HEK293 (cell line): ENCODE measurements at regions not wholly inside any gene's neighbourhood (a gene's known extent, or its start where the extent isn't known, plus 50 kb on each side); places are given as distances from the start of the nearest gene placed in this dataset.

Source experiments
- CTCF ChIA-PET: fragments of 350-600 bp; formaldehyde crosslinking; extraction: SDS; loops from one replicate; lab custom pipeline; 2021; ENCODE audit warnings: antibody characterized with exemption; lab: Yijun Ruan, JAX
- POLR2A ChIA-PET: fragments of 300-600 bp; formaldehyde crosslinking; extraction: SDS; loops from one replicate; lab custom pipeline; 2020; ENCODE audit warnings: antibody characterized with exemption, inconsistent platforms; lab: Yijun Ruan, JAX
- H3K27ac ChIP-seq: fragments of 200-500 bp; sonication (Bioruptor generic); 2 replicates; pipeline ENCODE4 v1.5.1; 2014; ENCODE audit warnings: low read depth, low read length, control low read depth, inconsistent platforms; ENCODE audit errors: extremely low read depth
- H3K36me3 ChIP-seq, 2 experiments: fragments of 200-500 bp in 1 of 2; sonication (Bioruptor generic) in 1 of 2; 1 replicate in 1 of 2; 2 replicates in 1 of 2; pipeline ENCODE4 v1.5.1; 2014 to 2017; ENCODE audit warnings: inconsistent platforms in 2 of 2, low read length in 2 of 2; ENCODE audit not compliant: control insufficient read depth in 2 of 2, insufficient read depth in 1 of 2
- H3K4me1 ChIP-seq: fragments of 200-500 bp; sonication (Bioruptor generic); 2 replicates; pipeline ENCODE4 v1.5.1; 2014; ENCODE audit warnings: mild to moderate bottlenecking, low read length, inconsistent platforms; ENCODE audit not compliant: control insufficient read depth, insufficient read depth
- H3K4me3 ChIP-seq: 2 replicates; pipeline ENCODE4 v1.5.1; 2011; ENCODE audit warnings: low read depth, mild to moderate bottlenecking, control low read depth, low read length, moderate library complexity
- H3K9me3 ChIP-seq: fragments of 200-500 bp; sonication (Bioruptor generic); 2 replicates; pipeline ENCODE4 v1.5.1; 2014; ENCODE audit warnings: low read depth, low read length, inconsistent platforms; ENCODE audit not compliant: control insufficient read depth, insufficient read depth
- CTCF ChIP-seq: fragments of 450-650 bp; formaldehyde crosslinking; IDR thresholded peaks from 2 replicates; pipeline ENCODE4 v1.5.1; 2016; ENCODE audit warnings: missing biosample characterization, missing genetic modification characterization
- GLIS1 ChIP-seq: fragments of 450-650 bp; formaldehyde crosslinking; IDR thresholded peaks from 2 replicates; pipeline ENCODE4 v1.5.1; 2016; ENCODE audit warnings: missing biosample characterization, missing genetic modification characterization
- PRDM2 ChIP-seq: fragments of 450-650 bp; formaldehyde crosslinking; IDR thresholded peaks from 2 replicates; pipeline ENCODE4 v1.5.1; 2016; ENCODE audit warnings: missing biosample characterization, missing genetic modification characterization, borderline replicate concordance
- TCF7L2 ChIP-seq: IDR thresholded peaks from 2 replicates; pipeline ENCODE4 v1.6.1; 2011; ENCODE audit warnings: low read depth, mild to moderate bottlenecking, inconsistent platforms, low read length, moderate library complexity, borderline replicate concordance
- ZBTB1 ChIP-seq: fragments of 450-650 bp; formaldehyde crosslinking; IDR thresholded peaks from 2 replicates; pipeline ENCODE4 v1.5.1; 2016; ENCODE audit warnings: missing biosample characterization, missing genetic modification characterization
- ZBTB26 ChIP-seq: fragments of 450-650 bp; formaldehyde crosslinking; optimal IDR thresholded peaks from 2 replicates; pipeline ENCODE3; 2016; ENCODE audit warnings: missing biosample characterization, mild to moderate bottlenecking, missing genetic modification characterization
- ZBTB7A ChIP-seq: fragments of 450-650 bp; formaldehyde crosslinking; IDR thresholded peaks from 2 replicates; pipeline ENCODE4 v1.5.1; 2016; ENCODE audit warnings: low read depth, missing biosample characterization, missing genetic modification characterization
- ZFHX2 ChIP-seq: fragments of 450-650 bp; formaldehyde crosslinking; conservative IDR thresholded peaks from 2 replicates; pipeline ENCODE4 v1.5.1; 2016; ENCODE audit warnings: missing biosample characterization, missing genetic modification characterization
- ZFP41 ChIP-seq: fragments of 450-650 bp; formaldehyde crosslinking; IDR thresholded peaks from 2 replicates; pipeline ENCODE4 v1.5.1; 2016; ENCODE audit warnings: missing biosample characterization, missing genetic modification characterization, borderline replicate concordance
- ZNF174 ChIP-seq: fragments of 450-650 bp; formaldehyde crosslinking; IDR thresholded peaks from 2 replicates; pipeline ENCODE4 v1.5.0; 2017; ENCODE audit warnings: missing biosample characterization, mild to moderate bottlenecking, missing genetic modification characterization
- ZNF292 ChIP-seq: fragments of 450-650 bp; formaldehyde crosslinking; IDR thresholded peaks from 2 replicates; pipeline ENCODE4 v1.5.1; 2016; ENCODE audit warnings: low read depth, missing biosample characterization, missing genetic modification characterization, borderline replicate concordance
- ZNF302 ChIP-seq: fragments of 450-650 bp; formaldehyde crosslinking; IDR thresholded peaks from 2 replicates; pipeline ENCODE4 v1.5.1; 2016; ENCODE audit warnings: missing biosample characterization, missing genetic modification characterization, low read depth
- ZNF433 ChIP-seq: fragments of 450-650 bp; formaldehyde crosslinking; IDR thresholded peaks from 2 replicates; pipeline ENCODE4 v1.5.1; 2016; ENCODE audit warnings: missing biosample characterization, missing genetic modification characterization, low read depth
- ZNF48 ChIP-seq: fragments of 450-650 bp; formaldehyde crosslinking; IDR thresholded peaks from 2 replicates; pipeline ENCODE4 v1.5.1; 2016; ENCODE audit warnings: missing biosample characterization, missing genetic modification characterization
- ZNF548 ChIP-seq: fragments of 450-650 bp; formaldehyde crosslinking; IDR thresholded peaks from 2 replicates; pipeline ENCODE4 v1.5.1; 2016; ENCODE audit warnings: missing biosample characterization, missing genetic modification characterization
- ZNF624 ChIP-seq: fragments of 450-650 bp; formaldehyde crosslinking; IDR thresholded peaks from 2 replicates; pipeline ENCODE4 v1.5.1; 2017; ENCODE audit warnings: missing biosample characterization, missing genetic modification characterization
- ZNF645 ChIP-seq: fragments of 450-650 bp; formaldehyde crosslinking; IDR thresholded peaks from 2 replicates; pipeline ENCODE4; 2016; ENCODE audit warnings: missing biosample characterization, missing genetic modification characterization
- ZSCAN30 ChIP-seq: fragments of 450-650 bp; IDR thresholded peaks from 2 replicates; pipeline ENCODE4 v1.5.1; 2018; ENCODE audit warnings: missing biosample characterization, mild to moderate bottlenecking, missing genetic modification characterization, moderate library complexity

GRCh38 chr1:213552045-213552444, 435.7 kb upstream of the PROX1 start:
- Histone ChIP-seq H3K4me3 (no peak overlapping the region), H3K27ac (no peak overlapping the region), H3K9me3 (no peaks in the 10 kb centered on the region), H3K4me1 (no peaks in the 10 kb centered on the region), H3K36me3 (no peaks in the 10 kb centered on the region)
- TF ChIP-seq ZBTB1 = no peak
- no peak for TF ChIP-seq ZNF548 (tag by site-specific recombination)
- no peak for TF ChIP-seq ZFHX2 (tag by site-specific recombination)
- no peak for TF ChIP-seq ZNF645 (tag by site-specific recombination)
- no peak for TF ChIP-seq GLIS1 (tag by site-specific recombination)
- TF ChIP-seq ZBTB7A (tag by site-specific recombination) = no peak
- no peak for TF ChIP-seq ZNF48
- no peak for TF ChIP-seq CTCF
- ChIA-PET POLR2A (no interaction called here), CTCF (no interaction called here)

GRCh38 chr1:213560226-213560625, 427.5 kb upstream of the PROX1 start:
- no peak for TF ChIP-seq ZNF292
- TF ChIP-seq ZBTB26 (tag by site-specific recombination) = no peak
- TF ChIP-seq ZFP41 = no peak
- no peak for TF ChIP-seq PRDM2 (tag by site-specific recombination)
- no peak for TF ChIP-seq ZNF624 (tag by site-specific recombination)
- TF ChIP-seq ZNF174 = no peak
- TF ChIP-seq TCF7L2 = no peak
- TF ChIP-seq ZNF433 = no peak
- TF ChIP-seq ZSCAN30 (tag by site-specific recombination) = no peak
- TF ChIP-seq ZNF302 (tag by site-specific recombination) = no peak
- Histone ChIP-seq H3K9me3 (no peaks in the 10 kb centered on the region), H3K4me1 (no peaks in the 10 kb centered on the region), H3K36me3 (no peaks in the 10 kb centered on the region), H3K4me3 (no peak overlapping the region), H3K27ac (no peak overlapping the region)
- CTCF ChIA-PET = no interaction called here
- POLR2A ChIA-PET = no interaction called here
